HG03280 (cell line): ENCODE measurements at regions not wholly inside any gene's neighbourhood (a gene's known extent, or its start where the extent isn't known, plus 50 kb on each side); places are given as distances from the start of the nearest gene placed in this dataset.
"Not testable (repeated sequence)": the region's sequence is repeated elsewhere in the genome, so short reads cannot be mapped to it uniquely, and the experiment has no call there.

ENCODE experiments used
- ATAC-seq: cut with Tn5 transposase; IDR thresholded peaks from one replicate; pipeline ENCODE4 v1.9.1; 2021; ENCODE audit warnings: mild to moderate bottlenecking, moderate library complexity; ENCODE audit not compliant: unreplicated experiment

DNA sequence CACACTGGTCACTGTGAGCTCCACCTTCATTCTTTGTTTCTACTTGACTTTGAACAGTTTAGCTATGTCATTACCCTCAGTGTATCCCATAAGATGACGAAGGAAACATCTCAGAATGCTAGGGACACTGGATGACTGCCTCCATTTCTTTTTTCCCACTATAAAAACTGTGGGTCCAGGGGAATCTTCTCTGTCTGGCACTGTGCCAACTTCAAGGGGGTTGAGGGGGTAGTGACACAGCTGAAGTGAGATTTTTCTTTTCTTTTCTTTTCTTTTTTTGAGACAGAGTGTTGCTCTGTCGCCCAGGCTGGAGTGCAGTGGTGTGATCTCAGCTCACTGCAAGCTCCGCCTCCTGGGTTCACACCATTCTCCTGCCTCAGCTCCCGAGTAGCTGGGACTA is 302.6 kb upstream of the TARS1 start:
- not testable (repeated sequence) for ATAC-seq

DNA sequence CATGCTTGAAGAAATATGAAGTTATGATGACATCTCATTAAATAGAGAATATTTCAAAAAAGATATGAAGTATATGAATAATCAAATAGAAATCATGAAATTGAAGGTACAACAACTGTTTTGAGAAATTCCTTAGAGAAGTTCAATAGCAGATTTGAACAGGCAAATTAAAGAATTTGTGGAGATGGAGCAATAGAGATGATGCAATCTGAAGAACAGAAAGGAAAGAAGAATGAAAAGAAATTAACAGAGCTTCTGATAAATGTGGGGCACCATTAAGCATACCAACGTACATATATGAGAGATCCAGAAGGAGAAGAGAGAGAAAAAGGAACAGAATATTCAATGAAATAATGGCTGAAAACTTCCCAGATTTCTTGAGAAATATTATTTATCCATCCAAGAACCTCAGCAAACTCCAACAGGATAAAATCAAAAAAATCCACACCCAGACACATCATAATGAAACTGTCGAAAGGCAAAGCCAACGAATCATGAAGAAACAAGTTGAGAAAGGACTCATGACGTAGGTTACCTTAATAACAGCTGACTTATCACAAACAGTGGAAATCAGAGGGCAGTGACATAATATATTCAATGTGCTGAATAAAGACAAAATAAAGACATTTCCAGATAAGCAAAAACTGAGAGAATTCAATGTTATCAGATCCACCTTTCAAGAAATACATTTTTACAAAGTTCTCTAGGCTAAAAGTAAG is 297.2 kb upstream of the TARS1 start:
- no peak for ATAC-seq

DNA sequence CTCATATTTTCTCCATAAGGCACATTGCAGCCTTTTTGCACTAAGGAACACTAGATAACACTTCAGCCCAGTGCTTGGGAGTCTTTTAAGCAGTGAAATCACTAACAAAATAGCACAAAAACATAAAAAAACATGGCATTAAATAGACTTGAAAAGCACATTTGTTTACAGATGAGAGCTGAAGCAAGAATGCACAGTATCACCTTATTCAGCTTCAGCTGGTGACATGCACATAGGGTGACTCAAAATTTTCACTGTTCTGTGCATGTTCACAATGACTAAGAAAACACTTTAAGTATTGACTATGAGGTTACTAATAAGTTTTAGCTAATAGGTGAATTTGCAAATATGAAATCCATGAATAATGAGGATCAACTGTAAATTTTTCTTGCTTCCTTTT is 293.9 kb upstream of the TARS1 start:
- ATAC-seq = no peak

DNA sequence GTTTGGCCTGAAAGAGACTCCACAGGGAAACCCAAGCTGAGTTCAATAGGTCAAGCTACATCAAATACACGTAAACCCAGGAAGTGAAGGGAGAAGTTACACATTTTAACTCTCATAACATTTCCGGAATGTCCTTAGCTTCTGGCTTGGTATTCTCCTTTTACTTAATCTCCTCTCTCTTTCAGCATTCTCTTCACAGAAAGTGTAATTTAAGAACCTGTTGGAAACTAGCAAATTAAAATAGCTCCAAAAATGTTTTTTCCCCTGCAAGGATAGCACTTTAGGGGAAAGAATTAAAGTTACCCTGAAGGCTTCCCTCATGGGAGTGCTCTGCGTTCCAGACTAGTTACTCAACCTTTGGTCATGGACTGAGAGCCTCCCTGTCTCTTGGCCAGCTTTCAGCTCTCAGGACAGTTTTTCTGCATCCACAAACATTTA is 292.7 kb upstream of the TARS1 start:
- no peak for ATAC-seq

DNA sequence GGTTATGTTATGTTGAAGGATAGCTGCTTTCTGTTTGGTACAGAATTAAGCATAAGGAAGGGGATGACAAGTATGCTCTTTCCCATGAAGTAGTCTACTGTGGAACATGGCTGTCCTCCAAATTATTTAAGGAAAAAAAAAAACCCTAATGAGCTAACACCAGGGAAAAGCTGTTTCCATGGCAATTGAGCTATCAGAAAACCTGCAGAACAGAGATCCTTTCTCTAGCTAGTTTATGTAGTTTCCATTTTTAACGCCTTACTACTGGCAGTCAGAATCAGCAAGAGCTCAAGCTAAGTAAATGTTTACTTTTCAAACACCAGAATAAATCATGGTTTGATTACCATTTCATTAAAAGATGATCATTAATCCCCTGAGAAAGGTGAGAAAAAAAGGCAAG is 287.4 kb upstream of the TARS1 start:
- ATAC-seq = no peak

DNA sequence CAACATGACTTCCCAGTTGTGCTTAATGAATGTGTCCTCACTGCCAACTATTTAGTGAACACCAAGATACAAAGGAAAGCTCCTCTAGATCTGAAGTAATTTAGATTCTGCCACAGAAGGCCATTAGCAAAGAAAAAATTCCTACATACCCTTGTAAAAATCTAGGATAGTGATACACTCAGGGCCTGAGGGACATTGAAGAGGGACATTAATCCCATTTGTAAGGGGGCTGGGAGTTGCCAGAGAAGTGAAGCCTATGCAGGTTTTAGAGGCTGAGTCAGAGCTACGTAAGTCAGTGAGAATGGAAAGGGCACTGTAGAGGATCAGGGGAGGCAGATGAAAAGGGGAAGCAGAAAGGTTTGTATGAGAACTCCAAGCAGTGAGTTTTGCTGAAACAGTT is 286.9 kb upstream of the TARS1 start:
- no peak for ATAC-seq

DNA sequence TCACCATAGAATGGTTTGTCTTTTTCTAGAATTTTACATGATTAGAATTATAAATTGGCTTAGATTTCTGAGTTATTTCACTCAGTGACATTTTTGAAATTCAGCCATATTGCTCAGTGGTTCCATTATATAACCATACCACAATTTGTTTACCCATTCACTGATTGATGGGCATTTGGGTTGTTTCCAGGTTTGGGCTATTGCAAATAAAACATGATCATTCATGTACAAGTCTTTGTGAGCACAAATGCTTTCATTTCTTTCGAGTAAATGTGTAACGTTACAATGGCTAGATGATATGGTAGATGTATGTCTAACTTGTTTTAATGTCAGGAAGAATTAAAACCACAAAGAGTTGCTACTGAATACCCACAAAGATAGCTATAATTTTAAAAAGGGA is 279.9 kb upstream of the TARS1 start:
- ATAC-seq = no peak

DNA sequence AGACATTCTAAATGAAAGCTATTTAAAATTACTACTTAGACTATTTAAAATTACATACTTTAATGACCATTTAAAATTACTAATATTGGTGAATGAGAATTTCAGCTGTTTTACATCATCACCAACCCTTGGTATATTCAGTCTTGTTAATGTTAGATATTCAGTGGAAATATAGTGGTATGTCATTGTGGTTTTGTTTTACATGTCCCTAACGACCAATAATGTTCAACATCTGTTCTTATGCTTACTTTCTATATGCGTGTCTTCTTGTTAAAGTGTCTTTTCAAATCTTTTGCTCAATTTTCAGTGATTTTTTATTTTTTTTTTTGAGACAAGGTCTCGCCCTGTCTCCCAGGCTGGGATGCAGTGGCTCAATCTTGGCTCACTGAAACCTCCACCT is 279.3 kb upstream of the TARS1 start:
- ATAC-seq = no peak

DNA sequence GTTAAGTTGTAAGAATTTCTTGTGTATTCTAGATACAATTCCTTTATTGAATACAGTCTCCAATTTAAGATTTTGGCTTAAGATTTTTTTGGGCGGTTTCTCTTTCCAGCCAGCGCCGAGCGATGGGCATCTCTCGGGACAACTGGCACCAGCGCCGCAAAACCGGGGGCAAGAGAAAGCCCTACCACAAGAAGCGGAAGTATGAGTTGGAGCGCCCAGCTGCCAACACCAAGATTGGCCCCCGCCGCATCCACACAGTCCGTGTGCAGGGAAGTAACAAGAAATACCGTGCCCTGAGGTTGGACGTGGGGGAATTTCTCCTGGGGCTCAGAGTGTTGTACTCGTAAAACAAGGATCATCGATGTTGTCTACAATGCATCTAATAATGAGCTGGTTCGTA is 278.7 kb upstream of the TARS1 start:
- no peak for ATAC-seq

DNA sequence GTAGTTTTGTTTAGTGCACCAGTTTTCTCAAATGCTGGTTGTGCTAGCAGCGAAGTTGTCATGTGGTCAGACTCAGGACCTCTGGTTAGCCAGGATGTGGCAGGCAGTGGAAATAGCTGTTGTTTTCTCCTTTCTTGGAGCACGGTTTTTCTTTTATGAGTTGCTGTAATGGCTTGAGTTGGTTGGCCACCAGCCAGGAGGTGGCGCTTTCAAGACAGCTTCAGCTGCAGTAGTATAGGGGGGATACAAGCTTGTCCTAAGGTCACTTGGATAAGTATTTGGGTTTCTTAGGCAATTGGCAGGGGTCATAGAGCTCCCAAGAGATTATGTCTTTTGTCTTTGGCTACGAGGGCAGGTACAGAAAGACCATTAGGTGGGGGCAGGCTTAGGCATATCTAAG is 274.2 kb upstream of the TARS1 start:
- no peak for ATAC-seq

DNA sequence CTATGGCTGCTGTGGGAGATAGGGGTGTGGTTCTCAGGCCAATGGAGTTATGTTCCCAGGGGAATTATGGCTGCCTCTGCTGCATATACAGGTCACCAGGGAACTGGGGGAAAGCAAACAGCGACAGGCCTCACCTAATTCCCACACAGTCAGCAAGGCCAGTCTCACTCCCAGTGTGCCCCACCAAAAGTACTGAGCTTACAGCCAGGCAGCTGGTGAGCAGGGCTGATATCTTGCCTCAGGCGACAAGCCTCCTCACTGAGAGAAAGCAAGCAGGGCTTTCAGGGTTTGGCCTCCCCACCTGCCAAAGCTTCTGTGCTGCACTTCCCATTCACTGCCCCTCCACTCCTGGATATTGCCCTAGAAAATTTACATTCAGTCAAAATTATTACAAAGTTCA is 273.8 kb upstream of the TARS1 start:
- ATAC-seq = no peak

DNA sequence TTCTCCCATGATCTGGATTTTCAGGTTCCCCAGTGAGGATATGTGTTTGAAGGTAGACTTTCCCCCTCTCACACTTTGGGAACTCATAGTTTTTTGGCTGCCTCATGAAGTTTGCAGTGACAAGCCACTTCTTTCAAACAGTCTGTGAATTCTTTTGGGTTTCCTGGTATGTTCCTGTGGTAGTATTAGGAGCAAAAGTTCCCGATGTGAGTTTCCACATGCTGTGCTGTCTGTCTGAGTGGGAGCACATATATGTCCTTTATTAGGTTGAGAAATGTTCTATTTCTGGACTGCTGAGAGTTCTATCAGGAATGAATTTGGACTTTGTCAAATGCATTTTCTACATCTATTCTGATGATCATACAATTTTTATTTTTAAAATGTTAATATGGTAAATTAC is 273.2 kb upstream of the TARS1 start:
- ATAC-seq = no peak

DNA sequence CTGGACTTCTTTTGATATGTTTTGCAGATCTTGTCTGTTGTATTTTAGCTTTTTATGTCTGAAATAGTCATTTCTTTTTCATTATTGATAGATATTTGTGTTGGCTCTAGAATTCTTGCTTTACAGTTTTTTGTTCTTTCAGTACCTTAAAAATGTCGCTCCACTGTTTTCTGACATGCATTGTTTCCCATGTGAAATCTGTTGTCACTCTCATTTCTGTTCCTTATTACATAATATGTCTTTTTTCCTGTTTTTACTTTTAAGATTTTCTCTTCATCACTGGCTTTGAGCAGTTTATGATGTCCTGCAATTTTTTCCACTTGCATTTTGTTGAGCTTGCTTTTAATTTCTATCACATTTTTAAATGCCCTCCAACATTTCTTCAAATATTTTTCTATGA is 270.4 kb upstream of the TARS1 start:
- no peak for ATAC-seq

DNA sequence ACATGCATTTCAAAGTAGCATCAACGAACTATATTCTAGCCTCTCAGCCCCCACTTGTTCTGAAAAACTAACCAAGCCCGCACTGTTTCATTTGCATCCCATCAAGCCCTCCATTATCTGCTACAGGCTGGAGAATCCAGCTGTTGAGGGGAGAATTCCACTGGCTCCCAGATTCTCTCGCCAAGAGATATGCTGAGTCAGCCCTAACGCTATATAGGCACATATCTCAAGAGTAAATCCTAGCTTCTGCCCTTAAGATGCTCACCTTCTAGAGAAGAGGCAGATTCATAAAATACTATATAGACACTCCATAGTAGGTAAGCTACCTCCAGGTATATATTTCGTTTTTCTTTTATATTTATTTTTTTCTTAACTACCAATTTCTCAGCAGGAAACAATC is 266.4 kb upstream of the TARS1 start:
- no peak for ATAC-seq

DNA sequence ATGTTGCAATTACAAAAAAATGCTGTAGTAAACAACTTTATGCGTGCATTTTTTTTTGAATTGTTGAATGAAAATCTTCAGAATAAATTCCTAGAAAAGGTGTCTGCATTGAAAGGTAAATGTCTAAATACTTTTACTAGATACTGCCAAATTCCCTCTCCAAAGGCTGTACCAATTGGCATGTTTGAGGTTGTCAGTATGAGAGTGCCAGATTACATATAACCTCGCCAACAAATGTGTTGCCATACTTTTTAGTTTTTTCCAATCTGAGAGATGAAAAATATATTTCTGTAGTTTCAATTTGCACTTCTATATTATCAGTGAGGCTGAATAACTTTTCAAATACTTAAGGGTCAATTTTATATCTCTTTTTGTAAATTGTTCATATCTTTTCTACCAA is 261.5 kb upstream of the TARS1 start:
- ATAC-seq = no peak

DNA sequence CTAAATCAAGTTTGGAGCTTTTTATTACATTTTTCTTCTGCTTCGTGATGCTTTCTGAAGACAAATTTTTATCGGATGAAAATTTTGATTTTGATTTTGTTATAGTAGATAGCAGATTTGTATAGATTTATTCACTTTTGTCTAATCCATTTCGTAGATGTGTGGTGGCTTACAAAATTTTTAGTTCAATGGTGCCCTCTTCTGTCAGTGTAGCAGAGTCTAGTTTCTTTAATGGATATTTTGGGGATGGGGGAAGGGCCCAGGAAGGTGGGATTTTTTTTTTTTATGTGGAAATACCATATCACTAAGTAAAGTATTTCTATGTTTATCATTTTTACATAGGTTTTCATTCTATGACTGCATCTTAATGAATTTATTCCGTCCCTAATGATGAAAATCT is 259.9 kb upstream of the TARS1 start:
- ATAC-seq = no peak

DNA sequence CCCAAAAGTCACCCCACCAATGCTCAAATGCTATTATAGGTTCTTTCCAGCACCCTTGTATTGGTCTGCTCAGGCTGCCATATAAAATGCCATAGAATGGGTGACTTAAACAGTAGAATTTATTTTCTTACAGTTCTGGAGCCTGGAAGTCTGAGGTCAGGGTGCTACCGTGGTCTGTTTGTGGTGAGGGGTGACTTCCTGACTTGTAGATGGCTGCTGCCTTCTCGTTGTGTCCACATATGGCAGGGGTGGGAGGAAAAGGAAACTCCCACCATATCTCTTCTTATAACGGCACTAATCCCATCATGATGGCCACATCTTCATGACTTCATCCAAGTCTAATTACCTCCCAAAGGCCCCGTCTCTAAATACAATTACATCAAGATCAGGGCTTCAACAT is 257.8 kb upstream of the TARS1 start:
- ATAC-seq = no peak

DNA sequence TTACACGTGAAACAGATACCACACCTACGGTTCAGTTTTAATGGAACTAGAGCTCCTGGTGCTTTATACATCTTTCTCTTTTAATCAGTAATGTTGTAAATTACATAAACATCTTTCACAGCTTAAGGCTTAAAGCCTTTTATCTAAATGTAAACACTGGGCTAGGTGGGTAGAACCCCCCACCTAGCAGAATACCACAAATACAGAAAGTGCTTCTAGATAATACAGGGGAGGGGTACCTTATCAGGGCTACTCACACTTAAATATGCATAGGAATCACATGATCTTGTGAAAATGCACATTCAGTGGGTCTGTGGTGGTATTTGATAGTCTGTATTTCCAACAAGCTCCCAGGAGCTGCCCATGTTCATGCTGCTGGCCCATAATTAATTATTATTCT is 256.4 kb upstream of the TARS1 start:
- ATAC-seq = no peak

DNA sequence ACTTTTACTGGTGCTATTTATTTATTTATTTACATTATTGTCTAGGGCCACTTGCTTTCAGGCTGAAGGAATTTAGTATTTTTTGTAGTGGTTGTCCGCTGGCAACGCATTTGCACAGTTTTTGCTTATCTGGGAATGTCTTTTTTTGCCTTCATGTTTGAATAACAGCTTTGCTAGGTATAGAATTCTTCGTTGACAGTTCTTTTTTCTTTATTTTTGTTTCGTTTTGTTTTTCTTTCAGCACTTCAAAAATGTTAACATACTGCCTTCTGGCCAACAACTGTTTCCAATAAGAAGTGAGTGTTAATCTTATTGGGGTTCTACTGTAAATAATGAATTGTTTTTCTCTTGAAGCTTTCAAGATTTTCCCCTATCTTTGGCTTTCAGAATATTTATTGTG is 252.7 kb upstream of the TARS1 start:
- ATAC-seq = no peak

DNA sequence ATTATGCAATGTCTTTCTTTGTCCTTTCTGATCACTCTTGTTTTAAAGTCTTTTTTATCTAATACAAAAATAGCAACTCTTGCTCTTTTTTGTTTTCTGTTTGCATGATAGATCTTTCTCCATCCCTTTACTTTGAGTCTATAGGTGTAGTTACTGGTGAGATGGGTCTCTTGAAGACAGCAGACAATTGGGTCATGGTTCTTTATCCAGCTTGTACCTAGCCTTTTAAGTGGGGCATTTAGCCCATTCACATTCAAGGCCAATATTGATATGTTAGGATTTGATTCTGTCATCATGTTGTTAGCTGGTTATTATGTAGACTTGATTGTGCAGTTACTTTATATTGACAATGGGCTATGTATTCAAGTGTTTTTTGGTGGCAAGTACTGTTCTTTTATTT is 245.9 kb upstream of the TARS1 start:
- ATAC-seq = no peak

DNA sequence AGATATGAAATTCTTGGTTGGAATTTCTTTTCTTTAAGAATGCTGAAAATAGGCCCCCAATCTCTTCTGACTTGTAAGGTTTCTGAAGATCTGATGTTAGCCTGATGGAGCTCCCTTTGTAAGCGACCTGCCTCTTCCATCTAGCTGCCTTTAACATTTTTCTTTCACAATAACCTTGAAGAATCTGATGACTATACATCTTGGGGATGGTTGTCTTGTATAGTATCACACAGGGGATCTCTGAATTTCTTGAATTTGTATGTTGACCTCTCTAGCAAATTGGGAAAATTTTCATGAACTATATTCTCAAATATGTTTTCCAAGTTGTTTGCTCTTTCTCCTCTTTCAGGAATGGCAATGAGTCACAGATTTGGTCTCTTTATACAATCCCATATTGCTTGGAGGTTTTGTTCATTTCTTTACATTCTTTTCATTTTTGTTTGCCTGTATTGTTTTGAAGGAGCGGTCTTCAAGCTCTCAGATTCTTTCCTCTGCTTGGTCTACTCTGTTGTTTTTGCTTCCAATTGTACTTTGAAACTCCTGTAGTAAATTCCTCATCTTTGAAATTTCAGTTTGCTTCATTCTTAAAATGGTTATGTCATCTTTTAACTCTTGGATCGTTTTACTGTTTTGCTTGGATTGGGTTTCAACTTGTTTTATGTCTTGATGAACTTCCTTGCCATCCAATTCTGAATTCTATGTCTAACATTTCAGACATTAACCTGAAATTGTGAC is 245.2 kb upstream of the TARS1 start:
- ATAC-seq = no peak

DNA sequence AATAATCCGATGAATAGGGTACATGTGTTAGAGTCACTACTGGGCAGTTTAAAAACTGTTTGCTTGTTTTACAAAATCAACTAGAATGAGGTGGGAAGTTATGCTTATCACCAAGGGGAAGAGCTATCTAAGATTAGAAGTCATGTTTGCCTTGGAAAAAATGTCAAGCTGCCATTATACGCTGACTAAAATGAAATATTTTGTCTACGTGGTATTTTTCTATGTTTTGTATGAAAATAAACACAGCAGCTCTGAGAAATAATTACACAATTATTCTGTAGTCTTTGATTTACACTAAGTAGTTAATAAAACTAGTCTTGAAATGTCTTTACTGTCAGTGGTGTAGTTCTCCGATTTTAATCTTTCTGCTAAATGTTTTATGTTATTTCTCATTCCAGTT is 241.9 kb upstream of the TARS1 start:
- no peak for ATAC-seq

DNA sequence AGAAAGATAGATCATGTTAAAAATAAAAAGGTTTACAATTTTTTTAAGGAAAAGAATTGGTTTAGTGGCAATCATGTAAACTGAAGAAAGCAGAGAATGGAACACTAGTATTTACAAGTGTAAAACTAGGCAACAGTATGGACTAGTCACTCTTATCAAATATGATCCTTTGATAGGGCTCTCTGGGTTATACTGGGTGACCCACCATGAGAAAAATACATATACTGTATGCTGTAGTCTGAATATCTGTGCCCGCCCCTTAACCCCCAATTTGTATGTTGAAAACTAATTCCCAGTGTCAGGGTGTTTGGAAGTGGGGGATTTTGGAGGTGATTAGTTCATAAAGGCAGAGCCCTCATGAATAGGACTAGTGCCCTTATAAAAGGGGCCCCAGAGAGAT is 236.8 kb upstream of the TARS1 start:
- ATAC-seq = no peak
